Hepatocyte (in vitro differentiated cells): ENCODE measurements at regions not wholly inside any gene's neighbourhood (a gene's known extent, or its start where the extent isn't known, plus 50 kb on each side); places are given as distances from the start of the nearest gene placed in this dataset.

ENCODE experiments used
- EZH2 ChIP-seq: fragments of 200-600 bp; sonication (generic); IDR thresholded peaks from 2 replicates; pipeline ENCODE4 v1.6.1; 2016; ENCODE audit warnings: antibody characterized with exemption, mild to moderate bottlenecking, borderline replicate concordance
- EZH2phosphoT487 ChIP-seq: fragments of 200-600 bp; sonication (generic); IDR thresholded peaks from one replicate; pipeline ENCODE4 v1.6.1; 2018; ENCODE audit warnings: antibody characterized with exemption, mild to moderate bottlenecking, low read depth, moderate library complexity; ENCODE audit not compliant: unreplicated experiment, severe bottlenecking
- TF ChIP-seq, protein P1 (sequence below): fragments of 200-600 bp; sonication (generic); IDR thresholded peaks from 2 replicates; pipeline ENCODE4 v1.5.1; 2016; ENCODE audit warnings: antibody characterized with exemption, mild to moderate bottlenecking; ENCODE audit not compliant: poor library complexity

DNA sequence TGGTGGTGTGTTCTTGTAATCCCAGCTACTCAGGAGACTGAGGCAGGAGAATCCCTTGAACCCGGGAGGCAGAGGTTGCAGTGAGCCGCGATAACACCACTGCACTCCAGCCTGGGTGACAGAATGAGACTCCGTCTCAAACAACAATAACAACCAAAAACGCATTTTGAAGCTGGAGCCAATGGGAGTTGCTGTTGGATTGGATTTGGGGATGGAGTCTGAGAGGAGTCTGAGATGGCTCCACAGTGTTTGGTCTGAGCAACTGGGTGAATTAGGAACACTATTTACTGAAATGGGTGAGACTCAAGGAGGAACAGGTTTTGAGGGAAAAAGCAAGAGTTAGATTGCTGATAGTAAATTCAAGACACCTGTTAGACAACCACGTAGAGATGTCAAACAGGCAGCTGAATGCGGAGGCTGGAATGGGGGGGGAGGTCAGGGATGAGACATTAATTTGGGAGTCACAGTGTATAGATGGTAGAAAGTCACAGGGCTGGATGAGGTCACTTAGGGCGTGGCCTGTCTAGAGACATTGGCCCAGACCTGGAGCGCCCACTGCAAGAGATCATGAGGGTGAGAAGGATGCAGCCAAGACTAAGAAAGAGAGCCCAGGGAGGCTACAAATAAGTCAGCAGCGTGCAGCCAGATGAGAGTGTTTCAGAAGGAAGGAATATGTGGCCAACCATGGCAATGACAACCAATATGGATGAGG is 56.4 kb downstream of the CYCS start:
- TF ChIP-seq, protein P1, sequence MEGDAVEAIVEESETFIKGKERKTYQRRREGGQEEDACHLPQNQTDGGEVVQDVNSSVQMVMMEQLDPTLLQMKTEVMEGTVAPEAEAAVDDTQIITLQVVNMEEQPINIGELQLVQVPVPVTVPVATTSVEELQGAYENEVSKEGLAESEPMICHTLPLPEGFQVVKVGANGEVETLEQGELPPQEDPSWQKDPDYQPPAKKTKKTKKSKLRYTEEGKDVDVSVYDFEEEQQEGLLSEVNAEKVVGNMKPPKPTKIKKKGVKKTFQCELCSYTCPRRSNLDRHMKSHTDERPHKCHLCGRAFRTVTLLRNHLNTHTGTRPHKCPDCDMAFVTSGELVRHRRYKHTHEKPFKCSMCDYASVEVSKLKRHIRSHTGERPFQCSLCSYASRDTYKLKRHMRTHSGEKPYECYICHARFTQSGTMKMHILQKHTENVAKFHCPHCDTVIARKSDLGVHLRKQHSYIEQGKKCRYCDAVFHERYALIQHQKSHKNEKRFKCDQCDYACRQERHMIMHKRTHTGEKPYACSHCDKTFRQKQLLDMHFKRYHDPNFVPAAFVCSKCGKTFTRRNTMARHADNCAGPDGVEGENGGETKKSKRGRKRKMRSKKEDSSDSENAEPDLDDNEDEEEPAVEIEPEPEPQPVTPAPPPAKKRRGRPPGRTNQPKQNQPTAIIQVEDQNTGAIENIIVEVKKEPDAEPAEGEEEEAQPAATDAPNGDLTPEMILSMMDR: no peak
- no peak for TF ChIP-seq EZH2
- no peak for TF ChIP-seq EZH2phosphoT487
